Spleen (tissue), 7 donors: ENCODE measurements at regions not wholly inside any gene's neighbourhood (a gene's known extent, or its start where the extent isn't known, plus 50 kb on each side); places are given as distances from the start of the nearest gene placed in this dataset.

Source experiments
- CTCF ChIP-seq, 11 experiments: fragments of 200-600 bp in 7 of 11; fragments of 450-650 bp in 4 of 11; sonication (generic) in 4 of 11; IDR thresholded peaks in 8 of 11; conservative IDR thresholded peaks in 3 of 11; 1 replicate in 7 of 11; 2 replicates in 4 of 11; pipeline versions ENCODE4 v1.4.0 to v1.8.0; 2016 to 2021; ENCODE audit warnings: antibody characterized with exemption in 11 of 11, inconsistent platforms in 4 of 11, mild to moderate bottlenecking in 1 of 11
- POLR2AphosphoS5 ChIP-seq, 3 donors: sonication (generic); formaldehyde crosslinking; IDR thresholded peaks; one replicate each; pipeline ENCODE4 v1.5.1; 2017; ENCODE audit warnings: antibody characterized with exemption in 3 of 3
- donor health status: DM: no; HTN: no; CAD: no; lungs with moderate emphysema.
- donor health status: DM: no; HTN: no; CAD: no.
- donor health status: DM: no; HTN: no; CAD: no.

DNA sequence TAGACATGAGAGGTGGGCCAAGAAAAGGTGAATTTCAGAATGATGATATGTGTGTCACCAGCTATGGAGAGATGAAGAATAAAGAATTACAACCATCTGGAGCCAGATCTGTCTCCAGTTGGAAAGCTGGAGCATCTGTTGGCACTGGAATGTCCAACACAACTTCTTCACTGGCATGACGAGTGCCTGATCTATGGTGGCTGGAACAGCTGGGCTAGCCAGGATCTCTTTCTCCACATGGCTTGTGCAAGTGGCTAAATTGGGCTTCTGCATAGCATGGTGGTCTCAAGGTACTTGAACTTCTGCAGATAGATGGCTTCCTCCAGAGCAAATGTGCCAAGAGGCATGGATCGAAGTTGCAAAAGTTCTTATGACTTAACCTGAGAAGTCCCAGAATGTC lies 256.1 kb upstream of the NCAM1 start:
- TF ChIP-seq CTCF (IDR thresholded peaks at IDR 0.05 in 8 of 11, conservative IDR thresholded peaks at IDR 0.05 in 3 of 11), result no peak
- TF ChIP-seq POLR2AphosphoS5 (IDR thresholded peaks at IDR 0.05), result no peak
